HG03045 (cell line): ENCODE measurements at regions not wholly inside any gene's neighbourhood (a gene's known extent, or its start where the extent isn't known, plus 50 kb on each side); places are given as distances from the start of the nearest gene placed in this dataset.

Experiments
- ATAC-seq: cut with Tn5 transposase; IDR thresholded peaks from one replicate; pipeline ENCODE4 v1.9.1; 2021; ENCODE audit warnings: mild to moderate bottlenecking, moderate library complexity; ENCODE audit not compliant: unreplicated experiment

GRCh38 chr14:42475289-42475688 lies 868.6 kb downstream of the LRFN5 start:
- no peak for ATAC-seq

GRCh38 chr14:42470427-42470719 lies 863.7 kb downstream of the LRFN5 start:
- no peak for ATAC-seq

- ATAC-seq = no peak
Measured at GRCh38 chr14:42469637-42470426, 863.2 kb downstream of the LRFN5 start.

GRCh38 chr14:42460673-42461072 lies 854.0 kb downstream of the LRFN5 start:
- no peak for ATAC-seq

GRCh38 chr14:42459171-42459685 lies 852.6 kb downstream of the LRFN5 start:
- no peak for ATAC-seq

GRCh38 chr14:42441615-42442014 lies 834.9 kb downstream of the LRFN5 start:
- no peak for ATAC-seq

- no peak for ATAC-seq
Measured at GRCh38 chr14:42437809-42438208, 831.1 kb downstream of the LRFN5 start.

GRCh38 chr14:42429401-42429800 lies 822.7 kb downstream of the LRFN5 start:
- ATAC-seq = no peak

- peak; percentile 98 for ATAC-seq
Measured at GRCh38 chr14:42428996-42429395, 822.3 kb downstream of the LRFN5 start.

GRCh38 chr14:42424501-42424900 lies 817.8 kb downstream of the LRFN5 start:
- no peak for ATAC-seq

GRCh38 chr14:42421377-42422078 lies 814.9 kb downstream of the LRFN5 start:
- ATAC-seq = no peak

- ATAC-seq = no peak
Measured at GRCh38 chr14:42420071-42420470, 813.4 kb downstream of the LRFN5 start.

GRCh38 chr14:42407153-42407552 lies 800.5 kb downstream of the LRFN5 start:
- peak; percentile 44 for ATAC-seq

GRCh38 chr14:42391146-42391834 lies 784.6 kb downstream of the LRFN5 start:
- ATAC-seq = peak; percentile 72

- no peak for ATAC-seq
Measured at GRCh38 chr14:42378880-42379279, 772.2 kb downstream of the LRFN5 start.

- no peak for ATAC-seq
Measured at GRCh38 chr14:42378274-42378673, 771.6 kb downstream of the LRFN5 start.

- no peak for ATAC-seq
Measured at GRCh38 chr14:42374332-42374731, 767.7 kb downstream of the LRFN5 start.

- no peak for ATAC-seq
Measured at GRCh38 chr14:42370056-42370455, 763.4 kb downstream of the LRFN5 start.

- no peak for ATAC-seq
Measured at GRCh38 chr14:42368234-42368633, 761.6 kb downstream of the LRFN5 start.

- no peak for ATAC-seq
Measured at GRCh38 chr14:42353315-42353714, 746.6 kb downstream of the LRFN5 start.

- ATAC-seq = no peak
Measured at GRCh38 chr14:42335918-42336317, 729.2 kb downstream of the LRFN5 start.

- no peak for ATAC-seq
Measured at GRCh38 chr14:42334931-42335330, 728.3 kb downstream of the LRFN5 start.
